Gastroesophageal sphincter (tissue), 4 donors: ENCODE measurements at regions not wholly inside any gene's neighbourhood (a gene's known extent, or its start where the extent isn't known, plus 50 kb on each side); places are given as distances from the start of the nearest gene placed in this dataset.

Experiments used
- ATAC-seq: fragments of 150-250 bp; one replicate; pipeline ENCODE4 v1.9.1; 2016; ENCODE audit warnings: mild to moderate bottlenecking, moderate library complexity
- H3K27ac ChIP-seq, 4 donors: fragments of 200-600 bp; sonication (generic) in 3 of 4; 1 replicate in 3 of 4; 2 replicates in 1 of 4; pipeline ENCODE4 v1.5.1; 2016 to 2019
- H3K27me3 ChIP-seq: fragments of 200-600 bp; sonication (generic); one replicate; pipeline ENCODE4 v1.5.1; 2019
- H3K36me3 ChIP-seq, 2 donors: fragments of 200-600 bp; sonication (generic); one replicate each; pipeline ENCODE4 v1.5.1; 2019; ENCODE audit warnings: control low read depth in 1 of 2
- H3K4me1 ChIP-seq, 3 donors: fragments of 200-600 bp; sonication (generic); 1 replicate in 2 of 3; 2 replicates in 1 of 3; pipeline ENCODE4 v1.5.1; 2016 to 2019; ENCODE audit warnings: control low read depth in 2 of 3
- H3K4me3 ChIP-seq, 2 donors: fragments of 200-600 bp; sonication (generic); one replicate each; pipeline ENCODE4 v1.5.1; 2019; ENCODE audit warnings: mild to moderate bottlenecking in 1 of 2, moderate library complexity in 1 of 2
- H3K9me3 ChIP-seq, 3 donors: fragments of 200-600 bp; sonication (generic); one replicate each; pipeline ENCODE4 v1.5.1; 2017 to 2019; ENCODE audit warnings: control low read depth in 2 of 3
- CTCF ChIP-seq, 4 experiments: fragments of 200-600 bp in 2 of 4; fragments of 450-650 bp in 2 of 4; sonication (generic) in 1 of 4; IDR thresholded peaks; one replicate each; pipeline ENCODE4 v1.5.1; 2017 to 2019; ENCODE audit warnings: antibody characterized with exemption in 4 of 4, mild to moderate bottlenecking in 2 of 4, moderate library complexity in 2 of 4
- EP300 ChIP-seq: sonication (generic); formaldehyde crosslinking; IDR thresholded peaks from one replicate; pipeline ENCODE4 v1.6.1; 2017; ENCODE audit warnings: antibody characterized with exemption, mild to moderate bottlenecking
- POLR2A ChIP-seq, 2 donors: fragments of 450-650 bp; IDR thresholded peaks; one replicate each; pipeline ENCODE4 v1.6.1; 2017; ENCODE audit warnings: antibody characterized with exemption in 2 of 2, mild to moderate bottlenecking in 2 of 2, moderate library complexity in 1 of 2
- POLR2AphosphoS5 ChIP-seq: sonication (generic); formaldehyde crosslinking; IDR thresholded peaks from one replicate; pipeline ENCODE4 v1.6.1; 2017; ENCODE audit warnings: antibody characterized with exemption
- WGBS, 2 donors: methylation state at CpG; one replicate each; pipeline ENCODE4 v1.1.5; 2018; ENCODE audit warnings: low coverage in 1 of 2; 5-methylcytosine and 5-hydroxymethylcytosine counted together

- Histone ChIP-seq H3K27ac (no peak overlapping the region), H3K9me3 (no peaks in the 10 kb centered on the region), H3K36me3 (no peaks in the 10 kb centered on the region), H3K4me1 (peaks cover 0 to 10% (median 10%) of the 10 kb centered on the region in 3 donors), H3K4me3 (no peak overlapping the region), H3K27me3 (no peaks in the 10 kb centered on the region)
- ATAC-seq: no peak
- TF ChIP-seq POLR2A (IDR thresholded peaks at IDR 0.05) (no peak), CTCF (IDR thresholded peaks at IDR 0.05) (no peak), EP300 (no peak), POLR2AphosphoS5 (no peak)
- 75% methylated on average over 6 of the region's 6 CpGs for WGBS, 2 donors
Measured at GRCh38 chr6:74280130-74280692, 584.2 kb downstream of the CD109 start.

GRCh38 chr6:74277777-74278186, 581.8 kb downstream of the CD109 start:
- Histone ChIP-seq H3K27me3 (no peaks in the 10 kb centered on the region), H3K9me3 (no peaks in the 10 kb centered on the region), H3K4me1 (peaks cover 0 to 10% (median 10%) of the 10 kb centered on the region in 3 donors), H3K4me3 (no peak overlapping the region), H3K27ac (no peak overlapping the region), H3K36me3 (no peaks in the 10 kb centered on the region)
- WGBS, 2 donors: 11 to 21% methylated on average over 5 to 6 of the region's 6 CpGs
- ATAC-seq: no peak
- TF ChIP-seq EP300: no peak
- TF ChIP-seq POLR2A (IDR thresholded peaks at IDR 0.05): no peak
- TF ChIP-seq POLR2AphosphoS5: no peak
- TF ChIP-seq CTCF (IDR thresholded peaks at IDR 0.05): no peak

GRCh38 chr6:74273541-74273940, 577.5 kb downstream of the CD109 start:
- no peak overlapping the region for H3K4me3 ChIP-seq
- no peaks in the 10 kb centered on the region for H3K27me3 ChIP-seq
- no peak for ATAC-seq
- H3K36me3 ChIP-seq: no peaks in the 10 kb centered on the region
- peaks cover 0 to 10% (median 10%) of the 10 kb centered on the region in 3 donors for H3K4me1 ChIP-seq
- no peak overlapping the region for H3K27ac ChIP-seq
- H3K9me3 ChIP-seq: no peaks in the 10 kb centered on the region
- no peak for TF ChIP-seq POLR2A (IDR thresholded peaks at IDR 0.05)
- TF ChIP-seq CTCF (IDR thresholded peaks at IDR 0.05): no peak
- TF ChIP-seq EP300: no peak
- no peak for TF ChIP-seq POLR2AphosphoS5

- 79 to 100% methylated on average over 1 to 2 of the region's 3 CpGs for WGBS, 2 donors
- Histone ChIP-seq H3K27me3 (no peaks in the 10 kb centered on the region), H3K4me1 (no peaks in the 10 kb centered on the region), H3K36me3 (no peaks in the 10 kb centered on the region), H3K27ac (no peak overlapping the region), H3K4me3 (no peak overlapping the region), H3K9me3 (no peaks in the 10 kb centered on the region)
- no peak for ATAC-seq
- TF ChIP-seq POLR2AphosphoS5: no peak
- no peak for TF ChIP-seq POLR2A (IDR thresholded peaks at IDR 0.05)
- no peak for TF ChIP-seq EP300
- TF ChIP-seq CTCF (IDR thresholded peaks at IDR 0.05): no peak
Measured at GRCh38 chr6:74269600-74269858, 573.5 kb downstream of the CD109 start.

GRCh38 chr6:74268815-74269599, 573.0 kb downstream of the CD109 start:
- TF ChIP-seq POLR2A (IDR thresholded peaks at IDR 0.05) (no peak), EP300 (no peak), POLR2AphosphoS5 (no peak), CTCF (IDR thresholded peaks at IDR 0.05) (no peak)
- Histone ChIP-seq H3K36me3 (no peaks in the 10 kb centered on the region), H3K27ac (no peak overlapping the region), H3K4me3 (no peak overlapping the region), H3K27me3 (no peaks in the 10 kb centered on the region), H3K9me3 (no peaks in the 10 kb centered on the region), H3K4me1 (no peaks in the 10 kb centered on the region)
- 33 to 35% methylated on average over 2 of the region's 2 CpGs for WGBS, 2 donors
- no peak for ATAC-seq
